HL-60 (cell line): ENCODE measurements at regions not wholly inside any gene's neighbourhood (a gene's known extent, or its start where the extent isn't known, plus 50 kb on each side); places are given as distances from the start of the nearest gene placed in this dataset.

Experiments
- DNase-seq, 2 experiments: peaks; one replicate each; pipeline ENCODE4 v3.0.0-alpha.2; 2010 to 2020; ENCODE audit warnings: low read depth in 1 of 2, low spot score in 1 of 2
- H3K27ac ChIP-seq: fragments of 250-450 bp; sonication (Bioruptor Pico); replicated peaks from 2 replicates; pipeline ENCODE4 v1.5.1; 2020; ENCODE audit warnings: mild to moderate bottlenecking, moderate library complexity
- H3K27me3 ChIP-seq: fragments of 250-450 bp; sonication (Bioruptor Pico); 2 replicates; pipeline ENCODE4 v1.5.1; 2021; ENCODE audit warnings: mild to moderate bottlenecking, moderate library complexity; ENCODE audit not compliant: insufficient read depth, poor library complexity, severe bottlenecking
- H3K4me3 ChIP-seq: replicated peaks from 2 replicates; pipeline ENCODE4 v1.5.1; 2011; ENCODE audit warnings: mild to moderate bottlenecking, control low read depth, low read length; ENCODE audit not compliant: insufficient read depth
- GABPA ChIP-seq: IDR thresholded peaks from 2 replicates; pipeline ENCODE4 v1.6.1; 2012; ENCODE audit warnings: low read depth
- POLR2AphosphoS5 ChIP-seq: IDR thresholded peaks from 2 replicates; pipeline ENCODE4 v1.6.1; 2012; ENCODE audit warnings: low read depth
- SPI1 ChIP-seq: IDR thresholded peaks from 2 replicates; pipeline ENCODE4 v1.6.1; 2012; ENCODE audit warnings: low read depth, mild to moderate bottlenecking, borderline replicate concordance
- TF ChIP-seq, protein P1 (sequence below): IDR thresholded peaks from one replicate; pipeline ENCODE4 v1.5.1; 2011; ENCODE audit warnings: low read length, control low read depth, inconsistent platforms; ENCODE audit not compliant: insufficient read depth
- TF ChIP-seq, protein P2 (sequence below): IDR thresholded peaks from 2 replicates; pipeline ENCODE4 v1.6.1; 2012; ENCODE audit warnings: low read depth; ENCODE audit not compliant: insufficient replicate concordance

DNA sequence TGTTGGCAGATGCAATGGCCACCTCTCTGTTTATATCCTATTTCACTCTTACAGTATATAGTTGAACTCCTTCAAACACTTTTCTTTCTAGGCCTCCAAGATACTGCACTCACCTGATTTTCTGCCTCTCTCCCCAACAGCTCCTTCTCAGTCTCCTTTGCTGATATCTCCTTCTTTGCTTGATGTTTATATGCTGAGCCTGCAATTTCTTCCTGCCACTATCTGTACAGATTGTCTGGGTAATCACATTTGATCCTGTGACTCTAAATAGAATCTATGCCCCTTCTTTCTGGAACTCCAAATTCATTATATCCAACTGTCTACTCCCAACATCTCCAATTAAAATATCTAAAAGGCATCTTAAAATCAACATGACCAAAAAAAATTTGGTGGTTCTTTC, 165.5 kb upstream of the PFN2 start:
- no peak for DNase-seq
- H3K27ac ChIP-seq: no peak overlapping the region
- peaks cover 2% of the 10 kb centered on the region for H3K27me3 ChIP-seq
- no peak overlapping the region for H3K4me3 ChIP-seq
- TF ChIP-seq SPI1: no peak
- TF ChIP-seq GABPA: no peak
- TF ChIP-seq, protein P1, sequence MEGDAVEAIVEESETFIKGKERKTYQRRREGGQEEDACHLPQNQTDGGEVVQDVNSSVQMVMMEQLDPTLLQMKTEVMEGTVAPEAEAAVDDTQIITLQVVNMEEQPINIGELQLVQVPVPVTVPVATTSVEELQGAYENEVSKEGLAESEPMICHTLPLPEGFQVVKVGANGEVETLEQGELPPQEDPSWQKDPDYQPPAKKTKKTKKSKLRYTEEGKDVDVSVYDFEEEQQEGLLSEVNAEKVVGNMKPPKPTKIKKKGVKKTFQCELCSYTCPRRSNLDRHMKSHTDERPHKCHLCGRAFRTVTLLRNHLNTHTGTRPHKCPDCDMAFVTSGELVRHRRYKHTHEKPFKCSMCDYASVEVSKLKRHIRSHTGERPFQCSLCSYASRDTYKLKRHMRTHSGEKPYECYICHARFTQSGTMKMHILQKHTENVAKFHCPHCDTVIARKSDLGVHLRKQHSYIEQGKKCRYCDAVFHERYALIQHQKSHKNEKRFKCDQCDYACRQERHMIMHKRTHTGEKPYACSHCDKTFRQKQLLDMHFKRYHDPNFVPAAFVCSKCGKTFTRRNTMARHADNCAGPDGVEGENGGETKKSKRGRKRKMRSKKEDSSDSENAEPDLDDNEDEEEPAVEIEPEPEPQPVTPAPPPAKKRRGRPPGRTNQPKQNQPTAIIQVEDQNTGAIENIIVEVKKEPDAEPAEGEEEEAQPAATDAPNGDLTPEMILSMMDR: no peak
- TF ChIP-seq POLR2AphosphoS5: no peak
- TF ChIP-seq, protein P2, sequence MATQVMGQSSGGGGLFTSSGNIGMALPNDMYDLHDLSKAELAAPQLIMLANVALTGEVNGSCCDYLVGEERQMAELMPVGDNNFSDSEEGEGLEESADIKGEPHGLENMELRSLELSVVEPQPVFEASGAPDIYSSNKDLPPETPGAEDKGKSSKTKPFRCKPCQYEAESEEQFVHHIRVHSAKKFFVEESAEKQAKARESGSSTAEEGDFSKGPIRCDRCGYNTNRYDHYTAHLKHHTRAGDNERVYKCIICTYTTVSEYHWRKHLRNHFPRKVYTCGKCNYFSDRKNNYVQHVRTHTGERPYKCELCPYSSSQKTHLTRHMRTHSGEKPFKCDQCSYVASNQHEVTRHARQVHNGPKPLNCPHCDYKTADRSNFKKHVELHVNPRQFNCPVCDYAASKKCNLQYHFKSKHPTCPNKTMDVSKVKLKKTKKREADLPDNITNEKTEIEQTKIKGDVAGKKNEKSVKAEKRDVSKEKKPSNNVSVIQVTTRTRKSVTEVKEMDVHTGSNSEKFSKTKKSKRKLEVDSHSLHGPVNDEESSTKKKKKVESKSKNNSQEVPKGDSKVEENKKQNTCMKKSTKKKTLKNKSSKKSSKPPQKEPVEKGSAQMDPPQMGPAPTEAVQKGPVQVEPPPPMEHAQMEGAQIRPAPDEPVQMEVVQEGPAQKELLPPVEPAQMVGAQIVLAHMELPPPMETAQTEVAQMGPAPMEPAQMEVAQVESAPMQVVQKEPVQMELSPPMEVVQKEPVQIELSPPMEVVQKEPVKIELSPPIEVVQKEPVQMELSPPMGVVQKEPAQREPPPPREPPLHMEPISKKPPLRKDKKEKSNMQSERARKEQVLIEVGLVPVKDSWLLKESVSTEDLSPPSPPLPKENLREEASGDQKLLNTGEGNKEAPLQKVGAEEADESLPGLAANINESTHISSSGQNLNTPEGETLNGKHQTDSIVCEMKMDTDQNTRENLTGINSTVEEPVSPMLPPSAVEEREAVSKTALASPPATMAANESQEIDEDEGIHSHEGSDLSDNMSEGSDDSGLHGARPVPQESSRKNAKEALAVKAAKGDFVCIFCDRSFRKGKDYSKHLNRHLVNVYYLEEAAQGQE: no peak

DNA sequence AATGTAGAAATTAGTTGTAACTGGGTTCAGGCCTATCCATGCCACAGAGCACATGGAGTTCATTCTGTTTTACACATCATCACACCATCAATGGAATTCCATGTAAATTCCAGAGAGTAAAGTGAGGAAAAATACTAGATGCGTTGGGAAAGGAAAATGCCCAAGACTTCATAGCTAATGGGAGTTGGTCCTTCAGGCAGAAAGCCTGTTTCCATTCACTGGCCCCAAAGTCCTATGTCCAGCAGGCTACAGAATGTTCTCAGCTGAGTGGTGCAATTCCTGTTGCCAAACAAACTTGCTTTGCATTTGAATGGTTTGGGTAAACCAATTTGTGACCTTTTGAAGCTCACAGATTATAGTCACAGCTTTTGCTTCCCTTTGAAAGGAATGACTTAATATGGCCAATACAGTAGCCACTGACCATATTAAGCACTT, 164.6 kb upstream of the PFN2 start:
- TF ChIP-seq GABPA (no peak), SPI1 (no peak), POLR2AphosphoS5 (no peak)
- TF ChIP-seq, protein P1: no peak
- TF ChIP-seq, protein P2: no peak
- H3K27ac ChIP-seq: no peak overlapping the region
- DNase-seq: no peak
- H3K4me3 ChIP-seq: no peak overlapping the region
- peaks cover 2% of the 10 kb centered on the region for H3K27me3 ChIP-seq

DNA sequence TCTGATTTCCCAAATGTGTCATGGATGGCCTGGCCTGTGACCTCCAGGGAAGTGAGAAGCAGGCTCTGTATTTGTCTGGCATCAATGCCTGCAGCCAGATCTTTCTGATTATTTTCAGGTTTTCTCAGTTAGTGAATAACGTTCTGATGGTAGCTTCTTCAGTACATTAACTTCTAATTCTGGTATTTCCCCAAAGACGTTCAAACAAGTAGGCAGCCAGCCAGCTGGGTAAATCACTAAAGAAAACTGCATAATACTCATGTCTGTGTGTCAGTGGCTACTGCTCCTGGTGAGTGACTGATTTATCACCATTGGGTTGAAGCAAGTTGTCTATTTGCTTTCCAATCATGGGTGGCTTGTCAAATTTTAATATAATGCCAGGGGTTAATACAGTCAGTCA, 162.6 kb upstream of the PFN2 start:
- peaks cover 2% of the 10 kb centered on the region for H3K27me3 ChIP-seq
- DNase-seq: no peak

More for the DNA sequence above, 162.6 kb upstream of the PFN2 start:
- TF ChIP-seq GABPA (no peak), POLR2AphosphoS5 (no peak), SPI1 (no peak)
- TF ChIP-seq, protein P2: no peak
- TF ChIP-seq, protein P1: no peak
- Histone ChIP-seq H3K4me3 (no peak overlapping the region), H3K27ac (no peak overlapping the region)
